Psoas muscle (tissue), 7 donors: ENCODE measurements at regions not wholly inside any gene's neighbourhood (a gene's known extent, or its start where the extent isn't known, plus 50 kb on each side); places are given as distances from the start of the nearest gene placed in this dataset.

Experiments used
- ATAC-seq, 4 donors: fragments of 200-7000 bp; cut with Tn5 transposase; one replicate each; pipeline ENCODE4 v1.9.1; 2020; ENCODE audit warnings: moderate library complexity in 3 of 4, mild to moderate bottlenecking in 2 of 4
- DNase-seq, 2 donors: peaks; one replicate each; pipeline ENCODE4 v3.0.0-alpha.2; 2020
- H3K27ac ChIP-seq: fragments of 200-600 bp; one replicate; pipeline ENCODE4 v1.8.0; 2022
- H3K27me3 ChIP-seq, 3 donors: fragments of 200-600 bp in 1 of 3; one replicate each; pipeline versions ENCODE4 v1.6.1 to v1.8.0; 2013 to 2022; ENCODE audit warnings: low read length in 2 of 3, mild to moderate bottlenecking in 2 of 3, moderate library complexity in 1 of 3; ENCODE audit not compliant: insufficient read depth in 3 of 3
- H3K36me3 ChIP-seq, 2 donors: fragments of 200-600 bp in 1 of 2; one replicate each; pipeline versions ENCODE4 v1.6.1 to v1.8.0; 2013 to 2022; ENCODE audit warnings: low read depth in 1 of 2, mild to moderate bottlenecking in 1 of 2, moderate library complexity in 1 of 2; ENCODE audit not compliant: insufficient read depth in 1 of 2
- H3K4me1 ChIP-seq: fragments of 200-600 bp; one replicate; pipeline ENCODE4 v1.8.0; 2022
- H3K4me3 ChIP-seq: fragments of 200-600 bp; one replicate; pipeline ENCODE4 v1.8.0; 2022; ENCODE audit warnings: mild to moderate bottlenecking
- H3K9me3 ChIP-seq: fragments of 200-600 bp; one replicate; pipeline ENCODE4 v1.8.0; 2022
- CTCF ChIP-seq: fragments of 200-600 bp; IDR thresholded peaks from one replicate; pipeline ENCODE4 v1.8.0; 2022; ENCODE audit warnings: antibody characterized with exemption
- WGBS, 3 donors: extraction: QIAGEN DNeasy Blood & Tissue Kit; methylation state at CpG; one replicate each; pipeline versions ENCODE4 v1.1.6 to v1.1.7; 2013; 5-methylcytosine and 5-hydroxymethylcytosine counted together
- intact Hi-C, 2 donors: fragments of 100-400 bp; cut with DNase I; formaldehyde crosslinking; loops; one replicate each; pipeline versions ENCODE4 v1.11.0 to v1.14.2; 2022
- donor health status: healthy with polysubstance abuse.
- donor health status: DM: no; HTN: no; CAD: no; lungs with moderate emphysema.
- donor health status: Bipolar disorder and iron deficiency.
- donor health status: healthy.
- donor health status: DM: yes; HTN: yes; CAD: no.
- donor health status: DM: no; HTN: no; CAD: no.
- donor health status: DM: yes; HTN: yes; CAD: no.

DNA sequence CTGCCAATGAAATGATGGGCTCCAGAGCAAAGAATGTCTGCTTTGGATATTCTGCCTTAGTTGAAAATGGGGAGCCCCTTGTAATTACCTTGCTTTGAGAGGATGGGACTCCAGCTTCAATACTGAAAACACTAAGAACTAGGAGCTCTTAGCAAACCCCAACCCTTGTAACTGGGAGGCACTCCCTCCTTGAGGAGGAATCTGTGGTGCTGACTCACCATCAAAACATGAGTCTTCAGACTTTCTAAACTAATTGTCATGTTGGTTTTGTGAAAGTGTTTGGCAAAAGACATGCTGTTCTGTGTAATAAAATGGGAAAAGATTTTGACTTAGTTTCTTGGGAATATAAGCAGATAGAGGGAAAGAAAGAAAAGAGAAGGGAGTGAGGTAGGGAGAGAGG is 91.9 kb upstream of the PTPRD start:
- TF ChIP-seq CTCF = no peak
- Histone ChIP-seq H3K27me3 (no peaks in the 10 kb centered on the region), H3K27ac (no peak overlapping the region), H3K4me3 (no peak overlapping the region), H3K4me1 (no peaks in the 10 kb centered on the region), H3K36me3 (no peaks in the 10 kb centered on the region), H3K9me3 (no peaks in the 10 kb centered on the region)
- ATAC-seq = no peak
- no peak for DNase-seq
- intact Hi-C loops = no loop called here

DNA sequence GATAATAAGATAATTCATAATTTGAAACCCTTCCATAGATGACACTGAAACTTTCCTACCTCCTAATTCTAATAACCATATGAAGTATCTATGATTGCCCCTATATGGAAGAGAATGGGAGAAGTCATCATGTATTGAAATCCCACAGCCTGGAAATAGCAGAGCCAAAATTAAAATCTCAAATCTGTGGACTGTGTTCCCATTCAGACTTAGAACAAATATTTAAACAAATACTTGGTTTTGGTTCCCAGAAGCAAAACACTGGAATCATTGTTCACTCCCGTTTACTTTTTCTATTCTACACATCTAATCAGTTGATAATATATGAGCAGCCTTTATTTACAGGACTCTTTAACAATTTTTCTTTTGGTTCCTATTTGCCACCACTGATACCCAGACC is 92.6 kb upstream of the PTPRD start:
- Histone ChIP-seq H3K4me3 (no peak overlapping the region), H3K9me3 (no peaks in the 10 kb centered on the region), H3K4me1 (no peaks in the 10 kb centered on the region), H3K36me3 (no peaks in the 10 kb centered on the region), H3K27me3 (no peaks in the 10 kb centered on the region), H3K27ac (no peak overlapping the region)
- intact Hi-C loops = no loop called here
- no peak for TF ChIP-seq CTCF
- no peak for ATAC-seq
- DNase-seq = no peak
- WGBS, 3 donors = 67 to 75% (median 72%) methylated on average over 1 of the region's 1 CpG

DNA sequence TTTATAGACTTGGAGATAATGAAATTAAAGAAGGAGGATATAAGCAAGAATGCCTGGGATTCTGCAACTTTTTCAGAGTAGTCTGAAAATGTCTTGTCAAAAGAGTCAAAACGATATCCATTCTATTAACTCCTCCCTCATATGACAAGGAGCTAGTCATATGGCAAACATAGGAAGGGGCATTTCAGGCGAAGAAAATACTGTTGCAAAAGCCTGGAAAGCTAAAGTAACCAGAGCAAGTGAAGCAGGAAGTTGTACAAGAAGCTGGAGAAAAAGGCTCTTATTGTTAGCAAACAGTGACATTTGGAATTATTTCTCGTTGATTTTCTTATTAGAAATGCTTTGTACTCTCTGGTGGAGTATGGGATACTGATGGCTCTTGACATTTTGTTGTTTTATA is 94.0 kb upstream of the PTPRD start:
- no peaks in the 10 kb centered on the region for H3K27me3 ChIP-seq
- no peaks in the 10 kb centered on the region for H3K4me1 ChIP-seq
- intact Hi-C loops = no loop called here
- no peaks in the 10 kb centered on the region for H3K9me3 ChIP-seq
- 58 to 71% (median 59%) methylated on average over 3 of the region's 3 CpGs for WGBS, 3 donors
- DNase-seq (no peak), ATAC-seq (no peak)
- H3K36me3 ChIP-seq = no peaks in the 10 kb centered on the region
- H3K4me3 ChIP-seq = no peak overlapping the region
- no peak overlapping the region for H3K27ac ChIP-seq
- TF ChIP-seq CTCF = no peak

GRCh38 chr9:10721301-10721700 is 108.5 kb upstream of the PTPRD start:
- intact Hi-C loops = no loop called here
- H3K27ac ChIP-seq = no peak overlapping the region
- H3K36me3 ChIP-seq = no peaks in the 10 kb centered on the region
- H3K4me1 ChIP-seq = no peaks in the 10 kb centered on the region
- DNase-seq (no peak), ATAC-seq (no peak)
- H3K27me3 ChIP-seq = no peaks in the 10 kb centered on the region
- TF ChIP-seq CTCF = no peak
- no peak overlapping the region for H3K4me3 ChIP-seq
- no peaks in the 10 kb centered on the region for H3K9me3 ChIP-seq

- no peak overlapping the region for H3K4me3 ChIP-seq
- no peak overlapping the region for H3K27ac ChIP-seq
- no peaks in the 10 kb centered on the region for H3K4me1 ChIP-seq
- TF ChIP-seq CTCF = no peak
- DNase-seq (no peak), ATAC-seq (no peak)
- no peaks in the 10 kb centered on the region for H3K27me3 ChIP-seq
- no peaks in the 10 kb centered on the region for H3K36me3 ChIP-seq
- intact Hi-C loops = no loop called here
- no peaks in the 10 kb centered on the region for H3K9me3 ChIP-seq
Observed at GRCh38 chr9:10729213-10729612, 116.4 kb upstream of the PTPRD start.
